ENCODE measurements at regions not wholly inside any gene's neighbourhood (a gene's known extent, or its start where the extent isn't known, plus 50 kb on each side); places are given as distances from the start of the nearest gene placed in this dataset.
A peak's percentile ranks its signal among the peaks of the same experiment; 100 is the strongest.

- Mint-ChIP-seq H3K9me3 (peaks cover 0 to 2% (median 0%) of the 10 kb centered on the region in 3 donors), H3K4me1 (no peaks in the 10 kb centered on the region), H3K4me3 (peak overlapping the region in 1 of 4 donors; percentile 25), H3K27ac (no peak overlapping the region), H3K36me3 (no peaks in the 10 kb centered on the region), H3K27me3 (no peaks in the 10 kb centered on the region)
Measured at GRCh38 chr12:34356233-34356987, 334.1 kb downstream of the ALG10 start.

GRCh38 chr12:34357791-34358190 lies 335.5 kb downstream of the ALG10 start:
- no peaks in the 10 kb centered on the region for H3K36me3 Mint-ChIP-seq
- no peaks in the 10 kb centered on the region for H3K4me1 Mint-ChIP-seq
- H3K27ac Mint-ChIP-seq, result no peak overlapping the region
- no peak overlapping the region for H3K4me3 Mint-ChIP-seq
- no peaks in the 10 kb centered on the region for H3K27me3 Mint-ChIP-seq
- peaks cover 0 to 4% (median 0%) of the 10 kb centered on the region in 3 donors for H3K9me3 Mint-ChIP-seq

GRCh38 chr12:34358198-34358597 lies 335.9 kb downstream of the ALG10 start:
- Mint-ChIP-seq H3K27ac (no peak overlapping the region), H3K36me3 (no peaks in the 10 kb centered on the region), H3K9me3 (peaks cover 0 to 4% (median 0%) of the 10 kb centered on the region in 3 donors), H3K27me3 (no peaks in the 10 kb centered on the region), H3K4me3 (no peak overlapping the region), H3K4me1 (no peaks in the 10 kb centered on the region)

- no peak overlapping the region for H3K27ac Mint-ChIP-seq
- no peaks in the 10 kb centered on the region for H3K4me1 Mint-ChIP-seq
- H3K36me3 Mint-ChIP-seq, result no peaks in the 10 kb centered on the region
- H3K9me3 Mint-ChIP-seq, result peaks cover 0 to 4% (median 0%) of the 10 kb centered on the region in 3 donors
- no peak overlapping the region for H3K4me3 Mint-ChIP-seq
- H3K27me3 Mint-ChIP-seq, result no peaks in the 10 kb centered on the region
Measured at GRCh38 chr12:34361721-34362316, 339.5 kb downstream of the ALG10 start.

- Mint-ChIP-seq H3K27ac (no peak overlapping the region), H3K9me3 (peaks cover 0 to 4% (median 0%) of the 10 kb centered on the region in 3 donors), H3K36me3 (no peaks in the 10 kb centered on the region), H3K4me3 (no peak overlapping the region), H3K4me1 (no peaks in the 10 kb centered on the region), H3K27me3 (no peaks in the 10 kb centered on the region)
Measured at GRCh38 chr12:34363050-34363673, 340.9 kb downstream of the ALG10 start.

GRCh38 chr12:34368079-34368478 lies 345.8 kb downstream of the ALG10 start:
- Mint-ChIP-seq H3K4me1 (no peaks in the 10 kb centered on the region), H3K4me3 (peak overlapping the region in 1 of 4 donors; percentile 74), H3K36me3 (no peaks in the 10 kb centered on the region), H3K9me3 (peaks cover 0 to 2% (median 2%) of the 10 kb centered on the region in 3 donors), H3K27me3 (no peaks in the 10 kb centered on the region), H3K27ac (no peak overlapping the region)

- Mint-ChIP-seq H3K36me3 (no peaks in the 10 kb centered on the region), H3K27me3 (no peaks in the 10 kb centered on the region), H3K9me3 (peaks cover 0 to 2% (median 2%) of the 10 kb centered on the region in 3 donors), H3K4me1 (no peaks in the 10 kb centered on the region), H3K27ac (no peak overlapping the region), H3K4me3 (no peak overlapping the region)
Measured at GRCh38 chr12:34371050-34371449, 348.8 kb downstream of the ALG10 start.

- Mint-ChIP-seq H3K27ac (peak overlapping the region in 1 of 3 donors; percentile 27), H3K27me3 (no peaks in the 10 kb centered on the region), H3K4me1 (no peaks in the 10 kb centered on the region), H3K9me3 (peaks cover 0 to 2% (median 2%) of the 10 kb centered on the region in 3 donors), H3K4me3 (no peak overlapping the region), H3K36me3 (no peaks in the 10 kb centered on the region)
Measured at GRCh38 chr12:34372003-34372402, 349.7 kb downstream of the ALG10 start.

GRCh38 chr12:34373926-34374325 lies 351.6 kb downstream of the ALG10 start:
- peaks cover 0 to 2% (median 0%) of the 10 kb centered on the region in 3 donors for H3K9me3 Mint-ChIP-seq
- no peaks in the 10 kb centered on the region for H3K36me3 Mint-ChIP-seq
- no peaks in the 10 kb centered on the region for H3K27me3 Mint-ChIP-seq
- no peaks in the 10 kb centered on the region for H3K4me1 Mint-ChIP-seq
- no peak overlapping the region for H3K27ac Mint-ChIP-seq
- no peak overlapping the region for H3K4me3 Mint-ChIP-seq

- no peaks in the 10 kb centered on the region for H3K4me1 Mint-ChIP-seq
- no peak overlapping the region for H3K4me3 Mint-ChIP-seq
- peaks cover 0 to 2% (median 0%) of the 10 kb centered on the region in 3 donors for H3K9me3 Mint-ChIP-seq
- H3K27me3 Mint-ChIP-seq, result peaks cover 3% of the 10 kb centered on the region
- no peaks in the 10 kb centered on the region for H3K36me3 Mint-ChIP-seq
- H3K27ac Mint-ChIP-seq, result no peak overlapping the region
Measured at GRCh38 chr12:34376133-34376799, 354.0 kb downstream of the ALG10 start.

- Mint-ChIP-seq H3K27ac (no peak overlapping the region), H3K36me3 (no peaks in the 10 kb centered on the region), H3K9me3 (peaks cover 0 to 2% (median 0%) of the 10 kb centered on the region in 3 donors), H3K27me3 (peaks cover 3% of the 10 kb centered on the region), H3K4me1 (no peaks in the 10 kb centered on the region), H3K4me3 (no peak overlapping the region)
Measured at GRCh38 chr12:34377243-34378035, 355.1 kb downstream of the ALG10 start.

GRCh38 chr12:34379142-34379541 lies 356.8 kb downstream of the ALG10 start:
- no peak overlapping the region for H3K27ac Mint-ChIP-seq
- no peaks in the 10 kb centered on the region for H3K36me3 Mint-ChIP-seq
- no peaks in the 10 kb centered on the region for H3K9me3 Mint-ChIP-seq

GRCh38 chr12:34384693-34385092 lies 362.4 kb downstream of the ALG10 start:
- Mint-ChIP-seq H3K27ac (no peak overlapping the region), H3K4me1 (no peaks in the 10 kb centered on the region), H3K36me3 (no peaks in the 10 kb centered on the region), H3K9me3 (no peaks in the 10 kb centered on the region), H3K4me3 (peak overlapping the region in 1 of 4 donors; percentile 78), H3K27me3 (peaks cover 5% of the 10 kb centered on the region)

More at GRCh38 chr12:34379142-34379541, 356.8 kb downstream of the ALG10 start:
- no peak overlapping the region for H3K4me3 Mint-ChIP-seq
- H3K27me3 Mint-ChIP-seq, result peaks cover 3% of the 10 kb centered on the region
- no peaks in the 10 kb centered on the region for H3K4me1 Mint-ChIP-seq

- Mint-ChIP-seq H3K4me3 (no peak overlapping the region), H3K27me3 (peaks cover 2% of the 10 kb centered on the region), H3K4me1 (no peaks in the 10 kb centered on the region), H3K27ac (no peak overlapping the region), H3K36me3 (no peaks in the 10 kb centered on the region), H3K9me3 (peaks cover 0 to 2% (median 0%) of the 10 kb centered on the region in 3 donors)
Measured at GRCh38 chr12:34386016-34386415, 363.7 kb downstream of the ALG10 start.
